Hematopoietic multipotent progenitor cell treated with erythropoietin and hydrocortisone succinate and interleukin-3 and kit ligand, for 8 days (in vitro differentiated cells): ENCODE measurements at regions not wholly inside any gene's neighbourhood (a gene's known extent, or its start where the extent isn't known, plus 50 kb on each side); places are given as distances from the start of the nearest gene placed in this dataset.

Experiments
- DNase-seq: peaks from one replicate; pipeline ENCODE4 v3.0.0-alpha.2; 2015

DNA sequence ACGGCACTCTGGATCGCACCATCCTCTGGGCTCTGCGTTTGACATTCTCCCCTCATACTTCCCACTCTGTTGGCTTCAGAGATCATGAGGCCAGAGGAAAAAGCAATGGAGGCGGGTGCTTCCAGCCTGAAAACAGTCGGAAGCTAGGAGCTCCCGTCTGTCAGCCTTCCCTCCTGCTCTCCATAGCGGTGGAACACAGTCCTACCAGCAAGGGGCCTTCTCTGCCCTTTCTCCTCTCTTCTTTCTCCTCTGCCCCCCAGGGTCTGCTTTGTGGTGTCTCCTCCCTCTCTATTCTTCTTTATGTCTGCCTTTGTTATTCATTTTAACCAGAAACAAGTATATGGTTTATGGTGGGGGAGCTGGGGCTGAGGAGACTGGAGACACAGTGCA is 152.5 kb upstream of the NFIB start:
- no peak for DNase-seq

DNA sequence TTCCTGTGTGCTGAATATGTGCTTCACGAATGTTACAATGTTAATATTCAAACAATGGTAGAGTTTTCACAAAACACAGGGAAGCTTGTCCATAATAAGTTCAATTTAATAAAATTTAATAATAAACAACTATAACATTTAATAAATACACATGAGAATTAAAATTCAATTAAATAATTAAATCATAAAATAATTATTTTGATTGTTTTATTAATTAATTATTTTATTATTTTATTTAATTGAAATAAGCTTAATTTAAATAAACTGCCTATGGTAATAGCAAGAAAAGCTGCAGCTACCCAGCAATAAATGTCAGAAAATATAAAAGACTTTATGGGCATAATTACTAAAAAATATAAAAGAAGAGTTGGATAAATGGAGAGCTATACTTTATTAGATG is 149.0 kb upstream of the NFIB start:
- no peak for DNase-seq

DNA sequence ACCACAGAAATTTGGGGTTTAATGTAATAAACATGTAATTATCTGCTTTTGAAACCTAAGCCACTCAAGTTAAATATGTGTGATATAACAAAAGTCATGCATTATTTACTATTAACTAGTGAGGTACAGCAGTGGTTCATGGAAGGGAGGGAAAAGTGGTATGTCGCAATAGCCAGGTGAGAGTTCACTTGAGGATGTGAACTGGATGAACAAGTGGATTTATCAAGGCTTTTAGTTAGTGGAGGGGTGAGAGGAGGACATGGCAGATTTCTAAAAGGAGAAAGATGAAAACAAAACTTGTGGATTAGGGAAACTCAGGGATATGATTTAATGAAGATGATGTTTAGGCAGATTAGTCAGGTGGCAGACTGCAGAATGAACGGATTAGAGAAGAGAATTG is 141.3 kb upstream of the NFIB start:
- DNase-seq: no peak

DNA sequence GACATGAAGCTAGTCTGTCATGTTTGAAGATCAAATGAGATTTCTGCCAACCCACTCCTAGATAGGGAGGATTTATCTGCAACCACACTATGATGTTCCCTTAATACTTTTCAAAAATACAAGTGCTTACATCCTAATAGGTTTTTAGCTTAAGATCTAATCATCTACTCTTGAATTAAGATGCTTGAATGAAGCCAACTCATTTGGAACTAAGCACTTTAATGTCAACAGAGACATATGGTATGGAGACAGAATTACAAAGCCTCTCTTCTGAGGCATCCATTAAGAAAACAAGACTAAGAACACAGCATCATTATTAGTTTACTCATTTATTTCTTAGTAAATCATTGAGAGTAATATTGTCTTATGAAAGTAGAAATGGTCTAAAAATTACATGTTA is 139.3 kb upstream of the NFIB start:
- no peak for DNase-seq

DNA sequence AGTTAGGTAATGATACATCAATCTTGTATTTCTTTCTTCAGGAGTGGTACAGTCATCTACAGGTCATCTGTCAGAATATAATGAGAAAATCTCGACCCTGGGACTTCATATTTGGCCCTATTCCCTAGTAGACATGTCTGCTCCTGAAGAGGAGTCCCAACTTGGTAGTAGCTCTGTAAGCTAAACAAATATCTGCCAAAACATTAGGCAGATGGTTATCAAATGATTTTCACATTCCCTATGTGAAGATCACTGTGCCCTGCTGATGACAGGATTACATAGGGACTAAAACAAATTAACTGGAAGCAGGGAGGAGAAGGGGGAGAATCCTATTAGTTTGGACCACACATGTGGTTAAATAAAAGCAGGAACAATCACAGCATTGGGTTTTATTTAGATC is 138.6 kb upstream of the NFIB start:
- no peak for DNase-seq

DNA sequence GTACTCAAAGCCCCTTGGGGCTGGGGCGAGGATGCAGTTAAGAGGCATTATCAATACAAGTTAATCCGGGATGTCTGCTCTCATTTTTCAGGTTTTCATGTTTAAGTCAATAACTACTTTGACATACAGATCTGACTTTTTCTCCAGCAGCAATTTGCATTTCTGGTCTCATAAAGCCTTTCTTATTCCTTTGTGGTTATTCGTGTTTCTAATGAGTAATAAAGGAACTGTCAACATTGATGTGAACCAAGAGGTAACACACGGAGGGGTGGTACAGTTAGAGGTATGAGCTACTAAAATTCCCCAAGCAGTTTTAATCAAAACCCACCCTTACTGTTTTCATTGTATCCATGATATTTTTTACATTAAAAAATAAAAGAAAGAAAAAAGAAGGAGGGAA is 138.0 kb upstream of the NFIB start:
- DNase-seq: no peak

DNA sequence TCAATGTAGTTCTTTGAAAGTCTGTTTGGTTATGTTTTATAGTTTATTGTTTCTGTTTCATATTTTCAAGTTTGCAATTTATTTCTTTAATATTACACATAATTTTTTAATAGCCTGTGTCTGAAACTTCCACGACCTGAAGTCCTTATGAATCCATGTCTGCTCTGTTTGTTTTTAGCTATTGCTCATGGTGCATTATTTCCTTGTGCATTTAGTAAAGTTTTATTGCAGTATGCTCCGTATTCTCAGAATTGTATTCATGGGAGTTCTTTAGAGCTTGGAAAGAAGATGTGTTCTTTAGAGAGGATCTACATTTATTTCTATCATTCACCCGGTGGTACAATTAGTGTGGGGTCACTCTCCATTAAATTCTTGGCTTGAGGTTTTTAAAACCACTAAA is 133.2 kb upstream of the NFIB start:
- no peak for DNase-seq

DNA sequence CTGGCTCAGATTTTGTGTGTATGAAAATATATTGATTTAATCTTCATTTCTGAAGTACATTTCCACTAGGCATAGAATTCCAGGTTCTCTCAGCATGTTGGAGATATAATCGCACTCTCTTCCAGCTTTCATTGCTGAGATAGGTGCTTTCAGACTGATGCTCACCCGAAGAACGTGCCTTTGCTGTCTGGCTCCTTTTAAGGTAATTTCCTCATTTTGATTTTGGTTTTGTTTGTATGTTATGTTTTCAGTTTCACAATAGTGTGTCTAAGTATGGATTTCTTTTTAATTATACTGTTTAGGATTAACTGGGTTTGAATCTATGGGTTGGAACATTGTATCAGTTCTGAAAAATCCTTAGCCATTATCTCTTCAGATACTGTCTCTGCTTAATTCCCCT is 132.0 kb upstream of the NFIB start:
- DNase-seq: no peak

DNA sequence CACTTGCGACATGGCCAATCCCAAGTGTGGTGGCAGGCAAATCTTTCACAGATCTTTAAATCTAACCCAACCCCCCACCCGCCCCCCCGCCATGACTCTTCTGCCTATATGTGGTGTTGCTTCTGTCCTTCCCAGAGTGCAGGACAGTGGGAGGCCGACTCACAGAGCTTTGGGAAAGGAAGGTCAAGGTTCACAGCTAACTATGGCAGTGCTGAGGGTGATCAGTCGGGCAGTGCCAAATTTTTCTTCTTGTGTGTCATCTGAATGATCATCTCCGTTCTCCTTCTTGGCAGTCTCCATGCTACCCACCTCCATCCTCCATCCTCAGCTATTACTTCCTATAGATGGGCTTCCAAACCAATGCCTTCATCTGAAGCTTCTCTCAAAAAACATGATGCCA is 129.0 kb upstream of the NFIB start:
- DNase-seq: no peak

DNA sequence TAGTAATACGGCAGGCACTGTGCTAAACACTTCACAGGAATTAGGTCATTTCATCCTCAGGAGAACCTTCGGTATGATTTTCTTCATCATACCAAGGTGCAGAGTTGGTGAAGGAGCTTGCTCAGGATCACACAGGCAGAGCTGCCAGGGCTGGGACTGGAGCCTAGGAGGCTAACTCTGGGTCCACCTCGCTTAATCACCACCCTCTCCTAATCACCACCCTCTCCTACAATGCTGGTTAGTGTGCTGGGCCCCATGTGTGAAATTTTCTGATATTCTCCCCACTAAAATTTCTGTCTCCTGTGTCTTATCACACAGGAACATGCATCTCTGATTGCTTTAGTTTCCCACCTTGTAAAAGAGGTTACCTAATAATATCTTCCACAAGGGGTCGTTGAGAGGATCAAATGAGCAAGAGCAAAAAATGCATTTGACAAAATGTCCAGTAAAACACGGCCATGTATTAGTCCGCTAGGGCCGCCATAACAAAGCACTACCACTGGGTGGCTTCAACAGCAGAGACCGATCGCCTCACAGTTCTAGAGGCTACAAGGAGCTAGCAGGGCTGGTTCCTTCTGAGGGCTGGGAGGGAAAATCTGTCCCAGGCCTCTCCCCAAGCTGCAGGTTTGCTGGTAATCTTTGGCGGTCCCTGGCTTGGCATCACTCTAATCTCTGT is 128.2 kb upstream of the NFIB start:
- DNase-seq: peak; percentile 11

DNA sequence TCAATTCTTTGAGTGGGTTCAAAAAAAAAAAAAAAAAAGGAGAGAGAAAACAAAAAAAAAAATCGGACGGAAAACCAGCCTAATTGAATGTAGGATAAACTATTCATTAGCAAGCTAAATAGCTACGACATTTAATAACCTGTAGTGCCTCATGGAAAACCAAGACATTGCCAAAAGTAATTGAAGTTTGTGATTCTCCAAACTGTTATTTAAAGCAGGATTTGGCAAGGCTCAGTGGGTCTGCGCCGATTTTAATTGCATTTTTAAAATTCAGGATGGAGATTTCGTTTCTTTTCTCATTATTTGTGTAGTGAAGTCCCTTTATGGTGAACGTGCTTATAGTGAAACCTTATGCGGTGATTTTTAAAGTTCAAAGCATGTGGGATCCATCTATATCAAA is 127.2 kb upstream of the NFIB start:
- no peak for DNase-seq

DNA sequence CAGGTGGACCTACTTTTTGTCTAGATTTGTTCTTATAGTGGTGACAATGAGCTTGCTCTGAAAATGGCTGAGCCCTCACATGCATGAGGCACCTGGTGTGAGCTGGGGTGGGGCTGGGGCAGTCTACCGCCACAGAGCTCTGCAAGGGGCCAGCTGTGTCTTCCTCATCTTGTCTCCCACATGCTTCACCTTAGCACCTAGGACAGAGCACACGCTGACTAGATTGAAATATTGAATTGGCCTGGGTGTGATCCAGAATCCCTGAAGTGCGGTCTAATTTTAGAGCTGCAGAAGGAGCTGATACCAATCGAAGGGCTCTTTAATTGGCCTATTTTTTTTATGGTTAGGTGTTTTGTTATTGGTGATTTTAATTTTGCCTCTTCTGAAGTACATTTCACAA is 126.1 kb upstream of the NFIB start:
- no peak for DNase-seq

DNA sequence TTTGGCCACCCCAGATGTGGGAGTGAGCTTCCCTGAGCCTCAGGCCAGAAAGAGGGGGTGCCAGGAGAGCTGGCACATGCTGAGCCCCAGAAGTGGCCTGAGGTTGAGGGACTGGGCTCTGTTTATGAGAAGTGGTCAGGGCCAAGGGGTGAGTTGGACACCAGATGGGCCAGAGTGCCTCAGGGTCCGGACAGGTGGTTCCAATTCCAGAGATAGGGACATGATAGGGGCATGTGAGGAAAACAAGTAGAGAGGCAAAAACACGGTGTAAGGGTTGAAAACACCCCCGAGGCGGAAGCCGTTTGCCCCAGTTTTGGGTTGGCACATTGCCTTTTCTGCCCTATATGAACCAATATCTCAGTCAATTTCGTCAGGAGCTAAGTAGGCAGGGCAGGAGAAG is 125.6 kb upstream of the NFIB start:
- DNase-seq: no peak

DNA sequence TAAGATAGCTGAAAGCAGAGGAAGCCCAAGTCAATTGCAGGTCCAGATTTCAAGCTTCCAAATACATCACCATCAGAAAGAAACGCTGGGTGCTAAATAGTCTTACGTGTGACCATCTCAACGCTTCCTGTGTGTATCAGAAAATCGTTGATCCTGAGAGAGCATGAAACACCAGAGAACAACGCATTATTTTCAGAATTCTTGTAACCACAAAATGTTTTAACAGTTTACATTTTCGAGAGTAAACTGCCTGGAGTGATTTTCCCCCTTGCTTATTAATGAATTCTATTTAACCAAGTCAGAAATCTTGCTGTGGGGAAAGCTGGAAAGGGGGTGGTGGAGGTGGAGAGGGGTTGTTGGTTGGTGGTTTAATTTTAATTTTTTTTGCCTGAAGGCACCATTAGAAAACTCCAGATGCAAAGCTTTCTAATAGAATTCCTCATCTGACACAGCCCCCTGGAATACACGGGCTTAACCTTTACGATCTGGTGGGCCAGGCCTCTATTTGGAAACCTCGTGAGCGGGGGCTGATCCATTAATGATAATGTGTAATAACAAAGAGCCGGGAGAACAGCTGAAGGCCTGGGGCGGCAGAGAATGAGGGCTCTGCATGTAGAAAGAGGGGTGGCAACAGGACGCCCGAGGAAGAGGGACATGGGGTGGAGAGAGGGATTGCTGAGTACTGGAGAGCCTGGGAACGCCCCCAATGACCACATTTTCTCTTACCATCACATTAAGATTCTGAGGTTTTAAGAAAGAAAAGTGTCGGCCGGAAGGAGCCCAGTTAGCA is 124.5 kb upstream of the NFIB start:
- DNase-seq: no peak

DNA sequence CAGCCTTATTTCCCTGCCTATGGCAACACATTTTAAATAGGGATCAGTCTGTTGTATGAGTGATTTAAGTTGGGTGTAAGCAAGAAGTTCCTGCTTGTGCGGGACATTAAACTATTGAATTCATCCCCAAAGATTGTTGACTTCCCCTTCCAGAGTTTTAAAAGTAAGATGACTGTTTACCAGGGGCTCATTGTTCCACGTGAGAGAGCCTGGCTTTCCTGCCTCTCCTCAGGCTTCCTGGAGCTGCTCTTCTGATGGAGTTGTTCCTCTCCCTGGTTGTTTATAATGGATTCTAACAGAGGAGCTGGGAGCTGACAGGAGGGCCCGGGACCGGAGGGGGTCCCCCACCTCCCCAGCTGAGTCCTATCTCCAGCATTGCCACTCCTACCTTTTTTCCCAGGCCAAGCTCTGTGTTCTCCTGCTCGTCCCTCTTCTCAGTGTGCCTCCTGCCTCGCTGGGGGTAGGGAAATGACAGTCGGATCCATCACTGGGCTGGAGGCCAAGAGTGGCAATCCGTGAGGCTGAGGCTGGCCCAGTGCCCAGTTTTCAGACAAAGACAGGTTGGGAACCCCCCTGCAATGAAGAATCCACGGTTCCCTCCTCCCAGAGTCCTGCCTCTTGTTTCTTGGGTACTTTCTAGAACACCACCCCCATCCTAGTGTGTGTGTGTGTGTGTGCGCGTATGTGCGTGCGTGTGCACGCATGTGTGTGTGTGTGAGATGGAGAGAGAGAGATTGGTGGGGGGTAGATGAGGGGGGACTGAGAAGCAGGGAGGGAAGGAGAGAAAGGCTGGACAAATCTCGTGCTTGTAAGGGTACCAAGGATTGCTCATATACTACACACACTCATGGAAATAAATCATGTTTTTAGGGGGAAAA is 123.7 kb upstream of the NFIB start:
- DNase-seq: no peak

DNA sequence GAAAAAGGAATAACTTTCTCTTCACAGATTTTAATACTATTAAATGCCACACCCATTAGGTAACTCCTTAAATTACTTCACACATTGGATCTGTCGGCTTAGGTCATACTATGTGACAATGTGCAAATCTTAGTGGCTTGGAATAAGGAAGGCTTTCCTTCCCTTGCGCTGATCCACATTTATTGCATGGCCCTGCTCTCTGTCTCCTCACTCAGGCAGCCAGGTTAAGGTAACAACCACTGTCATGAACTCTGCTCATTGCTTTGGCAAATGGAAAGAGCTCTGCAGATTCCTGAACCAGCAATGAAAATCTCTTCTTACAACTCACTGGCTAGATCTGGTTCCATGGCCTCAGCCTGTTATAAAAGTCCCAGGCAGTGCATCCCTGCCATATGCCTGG is 121.9 kb upstream of the NFIB start:
- no peak for DNase-seq

DNA sequence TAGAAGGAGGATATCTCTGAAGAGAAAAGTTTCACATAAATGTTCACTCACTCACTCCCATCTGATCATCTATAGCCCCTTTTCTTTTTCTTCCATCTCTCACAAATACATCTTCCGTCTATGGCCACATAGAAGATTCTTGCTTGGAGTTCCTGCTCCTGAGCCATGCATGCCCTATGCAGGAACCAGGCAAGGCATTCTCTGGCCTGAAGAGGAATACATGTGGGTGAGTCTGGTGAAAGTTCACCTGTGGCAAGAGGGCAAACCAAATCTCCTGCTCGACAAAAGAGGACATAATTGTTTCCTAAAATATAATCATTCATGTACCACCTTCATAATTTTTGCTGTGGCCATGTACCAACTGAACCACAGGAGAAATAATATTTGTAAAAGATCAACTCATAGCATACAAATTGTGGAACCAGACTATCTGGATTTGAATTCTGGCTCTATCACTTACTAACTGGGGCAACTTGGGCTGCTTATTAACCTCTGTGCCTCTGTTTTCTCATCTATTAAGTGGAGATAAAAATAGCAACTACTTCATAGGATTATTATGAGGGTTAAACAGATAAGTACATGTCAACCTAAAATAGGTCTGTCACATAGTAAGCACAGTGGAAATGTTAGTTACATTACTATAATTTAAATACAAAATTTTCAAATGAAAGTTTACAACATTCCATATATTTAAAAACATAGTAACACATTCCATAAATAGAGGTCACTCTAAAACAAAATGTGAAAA is 121.2 kb upstream of the NFIB start:
- DNase-seq: no peak

DNA sequence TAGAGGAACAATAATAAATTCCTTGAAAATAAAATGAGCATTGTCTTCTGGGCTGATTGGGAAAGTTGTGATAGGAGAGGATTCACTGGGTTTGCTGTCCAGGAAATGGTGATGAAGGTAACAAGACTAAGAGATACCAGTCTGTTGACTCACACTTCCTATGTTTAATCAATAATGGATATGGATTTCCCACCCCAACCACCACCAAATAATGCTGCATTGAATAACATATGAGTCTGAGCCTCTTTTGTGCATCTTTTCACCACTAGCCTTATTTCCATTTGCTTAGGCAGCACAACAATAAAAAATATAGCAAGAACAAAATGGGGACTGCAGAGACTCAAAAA is 120.2 kb upstream of the NFIB start:
- DNase-seq: peak; percentile 5

DNA sequence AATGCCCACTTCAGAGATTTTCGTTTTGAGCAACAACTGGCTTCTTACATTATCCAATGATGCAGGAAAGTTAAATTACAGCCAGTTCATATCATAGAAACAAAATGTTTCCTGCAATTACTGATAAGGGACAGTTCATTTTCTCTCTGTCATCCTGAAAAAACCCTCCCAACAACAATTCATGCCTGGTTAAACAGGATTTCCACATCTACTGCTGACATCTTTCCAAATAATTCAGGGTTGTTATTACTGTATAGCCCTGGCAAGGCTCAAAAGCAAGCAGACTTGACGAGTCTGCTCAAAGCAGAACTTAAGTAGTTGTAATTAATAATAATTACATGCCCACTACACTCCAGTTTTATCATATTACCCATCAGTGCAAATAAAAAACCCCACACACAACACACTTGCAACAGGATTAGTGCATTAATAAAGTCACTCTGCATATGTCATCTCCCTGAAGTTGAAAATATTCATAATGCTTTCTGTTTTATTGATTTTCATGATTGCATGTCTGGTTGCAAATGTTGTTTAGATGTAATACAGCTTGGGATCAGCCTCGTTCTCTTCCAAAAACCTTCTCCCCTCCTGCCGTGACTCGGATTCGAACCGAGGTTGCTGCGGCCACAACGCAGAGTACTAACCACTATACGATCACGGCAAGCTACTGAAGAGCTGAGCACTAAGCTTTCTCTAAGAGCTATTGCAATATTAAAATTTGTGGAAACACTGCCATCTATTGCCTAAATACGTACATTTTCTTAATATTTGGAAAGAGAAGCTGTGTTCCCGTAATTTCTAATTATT is 119.6 kb upstream of the NFIB start:
- DNase-seq: peak; percentile 84

DNA sequence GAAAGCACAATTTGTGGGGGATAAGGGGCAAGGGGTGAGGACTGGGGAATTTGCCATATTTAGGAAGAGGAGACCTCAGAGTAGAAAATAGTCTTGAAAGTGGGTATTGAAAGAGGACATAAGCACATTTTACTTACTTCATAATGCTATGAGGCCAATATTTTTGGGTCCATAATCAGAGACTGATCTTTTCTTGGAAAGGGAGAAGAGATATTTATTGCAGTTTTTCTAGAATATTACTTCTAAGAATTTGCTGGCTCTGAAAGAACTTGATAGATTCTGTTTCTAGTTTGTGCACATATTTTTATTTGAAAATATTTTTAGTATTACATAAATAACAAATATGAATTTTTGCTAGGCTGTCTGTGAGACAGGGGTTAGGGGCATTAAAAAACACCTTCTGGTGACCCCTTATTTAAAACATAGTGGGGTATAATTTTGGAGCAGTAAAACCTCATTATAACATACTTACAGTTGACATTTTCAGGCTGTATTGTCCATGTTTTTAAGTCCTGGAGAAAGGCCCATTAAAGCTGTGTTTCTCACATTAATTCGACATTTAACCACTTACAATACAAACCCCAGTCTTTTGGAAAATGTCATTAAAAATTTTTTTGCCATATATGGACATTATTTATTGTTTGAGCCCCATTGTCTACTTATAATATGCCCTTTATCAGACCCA is 118.9 kb upstream of the NFIB start:
- peak; percentile 27 for DNase-seq

DNA sequence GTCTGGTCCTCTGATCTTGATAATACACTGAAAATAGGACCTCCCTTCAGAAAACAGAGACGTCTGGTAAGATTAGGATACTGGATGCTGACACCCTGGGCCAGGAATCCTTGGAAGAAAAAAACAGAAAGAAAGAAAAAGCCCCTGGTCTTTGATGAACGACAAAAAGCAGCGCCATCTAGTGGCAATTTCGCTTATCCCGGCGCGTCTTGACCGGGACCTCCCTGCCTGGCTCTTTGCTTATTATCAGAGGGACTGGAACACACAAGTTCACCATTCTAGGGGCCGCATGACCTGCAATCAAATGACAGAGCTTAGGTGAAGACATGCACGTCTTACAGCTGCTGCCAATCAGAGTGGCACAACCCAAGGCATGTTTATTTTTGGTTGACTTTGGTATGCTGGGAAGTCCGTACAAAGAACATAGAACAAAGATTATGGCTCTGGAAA is 114.9 kb upstream of the NFIB start:
- DNase-seq: peak; percentile 67

DNA sequence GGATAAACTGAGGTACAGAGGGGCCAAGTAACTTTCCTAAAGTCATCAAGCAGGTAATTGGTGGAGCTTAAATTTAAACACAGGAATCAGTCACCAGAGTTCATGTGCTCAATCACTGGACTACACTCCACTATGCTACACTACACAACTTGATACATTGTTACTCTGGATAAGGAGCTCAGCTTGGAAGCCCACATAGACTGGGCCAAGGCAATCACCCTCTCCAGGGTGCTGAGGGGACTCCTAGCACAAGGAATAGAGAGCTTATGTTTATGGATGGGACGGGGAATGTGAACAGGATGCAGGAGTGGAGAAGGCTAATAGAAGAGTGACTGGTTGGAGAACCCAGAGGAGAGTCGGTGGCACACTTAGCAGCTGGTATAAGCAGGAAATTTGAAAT is 113.5 kb upstream of the NFIB start:
- DNase-seq: no peak
